ENCODE measurements at regions not wholly inside any gene's neighbourhood (a gene's known extent, or its start where the extent isn't known, plus 50 kb on each side); places are given as distances from the start of the nearest gene placed in this dataset.

DNA sequence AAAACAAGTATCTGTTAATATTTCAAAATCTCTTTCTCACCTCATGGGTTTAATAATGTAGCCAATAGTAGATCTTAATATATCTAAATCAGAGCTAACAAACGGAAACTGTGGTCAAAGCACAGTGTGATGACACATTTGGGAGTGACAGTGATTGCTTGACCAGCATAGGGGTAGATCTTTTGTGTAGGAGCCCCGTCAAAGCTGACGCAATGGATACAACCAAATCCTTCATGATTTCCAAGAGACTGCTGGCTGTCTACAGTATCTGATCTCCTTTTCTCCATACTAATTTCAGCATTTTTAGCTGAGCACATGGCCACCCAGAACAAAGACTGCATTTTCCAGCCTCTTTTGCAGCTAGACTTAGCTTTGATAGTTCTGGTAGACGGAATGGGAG, 299.3 kb upstream of the ECI2 start:
- Histone ChIP-seq H3K9me1 (replicated peaks; ENCODE audit: control insufficient read depth, extremely low read depth, insufficient read depth, low read length) (no peaks in the 10 kb centered on the region), H3K9ac (replicated peaks; ENCODE audit: extremely low read depth, insufficient read depth, low read length) (no peak overlapping the region), H3K27ac (ENCODE audit: insufficient read depth, low read depth, low read length) (no peak overlapping the region), H3K9me3 (replicated peaks; ENCODE audit: control insufficient read depth, insufficient read depth, low read length) (no peaks in the 10 kb centered on the region), H2AFZ (ENCODE audit: low read depth, low read length) (no peak overlapping the region), H3K4me1 (ENCODE audit: control insufficient read depth, extremely low read depth, insufficient read depth, low read length) (no peaks in the 10 kb centered on the region), H3K4me3 (replicated peaks in 1 of 3; ENCODE audit: insufficient read depth in 1 of 3, low read depth in 1 of 3, low read length in 3 of 3) (no peak overlapping the region), H3K27me3 (ENCODE audit: control insufficient read depth in 2 of 2, insufficient read depth in 2 of 2, low read length in 2 of 2) (no peaks in the 10 kb centered on the region), H3K36me3 (ENCODE audit: control insufficient read depth in 2 of 2, extremely low read depth in 1 of 2, insufficient read depth in 2 of 2, low read length in 2 of 2) (no peaks in the 10 kb centered on the region), H3K4me2 (ENCODE audit: insufficient read depth, low read length) (no peak overlapping the region), H4K20me1 (replicated peaks; ENCODE audit: control insufficient read depth, extremely low read depth, insufficient read depth, low read length) (no peaks in the 10 kb centered on the region), H3K79me2 (ENCODE audit: control insufficient read depth, insufficient read depth, low read length) (no peaks in the 10 kb centered on the region)
- dilution Hi-C loops (cut with MboI; ENCODE audit: extremely low pct_ligation_motif_present, low sequenced_read_pairs) (no loop called here), intact Hi-C loops (cut with micrococcal nuclease) (no loop called here)
- ChIA-PET POLR2A (no interaction called here), CTCF (no interaction called here)
- FAIRE-seq (no peak), DNase-seq (ENCODE audit: low read depth, low spot score) (no peak)
- TF ChIP-seq, protein P1, sequence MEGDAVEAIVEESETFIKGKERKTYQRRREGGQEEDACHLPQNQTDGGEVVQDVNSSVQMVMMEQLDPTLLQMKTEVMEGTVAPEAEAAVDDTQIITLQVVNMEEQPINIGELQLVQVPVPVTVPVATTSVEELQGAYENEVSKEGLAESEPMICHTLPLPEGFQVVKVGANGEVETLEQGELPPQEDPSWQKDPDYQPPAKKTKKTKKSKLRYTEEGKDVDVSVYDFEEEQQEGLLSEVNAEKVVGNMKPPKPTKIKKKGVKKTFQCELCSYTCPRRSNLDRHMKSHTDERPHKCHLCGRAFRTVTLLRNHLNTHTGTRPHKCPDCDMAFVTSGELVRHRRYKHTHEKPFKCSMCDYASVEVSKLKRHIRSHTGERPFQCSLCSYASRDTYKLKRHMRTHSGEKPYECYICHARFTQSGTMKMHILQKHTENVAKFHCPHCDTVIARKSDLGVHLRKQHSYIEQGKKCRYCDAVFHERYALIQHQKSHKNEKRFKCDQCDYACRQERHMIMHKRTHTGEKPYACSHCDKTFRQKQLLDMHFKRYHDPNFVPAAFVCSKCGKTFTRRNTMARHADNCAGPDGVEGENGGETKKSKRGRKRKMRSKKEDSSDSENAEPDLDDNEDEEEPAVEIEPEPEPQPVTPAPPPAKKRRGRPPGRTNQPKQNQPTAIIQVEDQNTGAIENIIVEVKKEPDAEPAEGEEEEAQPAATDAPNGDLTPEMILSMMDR (IDR thresholded peaks at IDR 0.05; ENCODE audit: extremely low read depth in 1 of 2, insufficient read depth in 1 of 2, low read depth in 1 of 2, low read length in 2 of 2) = no peak
- TF ChIP-seq POLR2AphosphoS5 (IDR thresholded peaks at IDR 0.05; ENCODE audit: insufficient read depth, low read depth, low read length) (no peak), MYC (IDR thresholded peaks at IDR 0.05; ENCODE audit: low read depth, low read length) (no peak), GATA2 (IDR thresholded peaks at IDR 0.05; ENCODE audit: insufficient read depth, insufficient read length, low read depth, low read length) (no peak), EZH2 (IDR thresholded peaks at IDR 0.05; ENCODE audit: borderline replicate concordance, low read depth, low read length, severe bottlenecking) (no peak), POLR2A (IDR thresholded peaks at IDR 0.05; ENCODE audit: low read depth, low read length) (no peak), FOS (IDR thresholded peaks at IDR 0.05; ENCODE audit: borderline replicate concordance, insufficient read depth, low read length) (no peak), JUN (IDR thresholded peaks at IDR 0.05; ENCODE audit: borderline replicate concordance, insufficient read depth, insufficient read length, low read depth) (no peak)
- TF ChIP-seq, protein P2, sequence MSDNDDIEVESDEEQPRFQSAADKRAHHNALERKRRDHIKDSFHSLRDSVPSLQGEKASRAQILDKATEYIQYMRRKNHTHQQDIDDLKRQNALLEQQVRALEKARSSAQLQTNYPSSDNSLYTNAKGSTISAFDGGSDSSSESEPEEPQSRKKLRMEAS (IDR thresholded peaks at IDR 0.05; ENCODE audit: insufficient read depth, insufficient read length) = no peak
- BruUV-seq (replicated peaks) = no TSS peak
